ENCODE measurements at regions not wholly inside any gene's neighbourhood (a gene's known extent, or its start where the extent isn't known, plus 50 kb on each side); places are given as distances from the start of the nearest gene placed in this dataset.
"Not testable (repeated sequence)": the region's sequence is repeated elsewhere in the genome, so short reads cannot be mapped to it uniquely, and the experiment has no call there.

DNA sequence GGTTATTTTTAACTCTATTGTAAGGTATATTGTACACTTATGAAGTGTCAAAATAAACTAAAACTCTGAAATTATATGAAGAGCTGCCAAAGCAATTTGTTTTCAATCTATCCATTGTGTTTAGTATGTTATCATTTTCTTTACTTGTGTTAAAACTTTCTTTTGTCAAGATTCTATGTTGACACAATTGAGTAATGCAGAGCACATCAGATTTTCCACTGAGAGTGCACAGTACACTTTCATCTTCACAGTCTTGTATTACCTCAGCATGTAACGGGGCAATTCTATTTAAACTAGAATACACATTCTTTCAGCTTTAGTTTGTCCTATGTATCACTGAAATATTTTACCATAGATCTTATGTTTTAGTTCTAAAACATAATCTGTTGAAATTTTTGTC lies 304.4 kb upstream of the ZC3H15 start:
- H3K27me3 Mint-ChIP-seq (ENCODE audit: low read depth), result no peaks in the 10 kb centered on the region
- TF ChIP-seq, protein P1, sequence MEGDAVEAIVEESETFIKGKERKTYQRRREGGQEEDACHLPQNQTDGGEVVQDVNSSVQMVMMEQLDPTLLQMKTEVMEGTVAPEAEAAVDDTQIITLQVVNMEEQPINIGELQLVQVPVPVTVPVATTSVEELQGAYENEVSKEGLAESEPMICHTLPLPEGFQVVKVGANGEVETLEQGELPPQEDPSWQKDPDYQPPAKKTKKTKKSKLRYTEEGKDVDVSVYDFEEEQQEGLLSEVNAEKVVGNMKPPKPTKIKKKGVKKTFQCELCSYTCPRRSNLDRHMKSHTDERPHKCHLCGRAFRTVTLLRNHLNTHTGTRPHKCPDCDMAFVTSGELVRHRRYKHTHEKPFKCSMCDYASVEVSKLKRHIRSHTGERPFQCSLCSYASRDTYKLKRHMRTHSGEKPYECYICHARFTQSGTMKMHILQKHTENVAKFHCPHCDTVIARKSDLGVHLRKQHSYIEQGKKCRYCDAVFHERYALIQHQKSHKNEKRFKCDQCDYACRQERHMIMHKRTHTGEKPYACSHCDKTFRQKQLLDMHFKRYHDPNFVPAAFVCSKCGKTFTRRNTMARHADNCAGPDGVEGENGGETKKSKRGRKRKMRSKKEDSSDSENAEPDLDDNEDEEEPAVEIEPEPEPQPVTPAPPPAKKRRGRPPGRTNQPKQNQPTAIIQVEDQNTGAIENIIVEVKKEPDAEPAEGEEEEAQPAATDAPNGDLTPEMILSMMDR (IDR thresholded peaks at IDR 0.05; ENCODE audit: unreplicated experiment), result no peak
- no peak for DNase-seq (ENCODE audit: low spot score in 2 of 2, unreplicated experiment in 2 of 2)
- H3K9me3 Mint-ChIP-seq, result peaks cover under 1% of the 10 kb centered on the region
- H3K4me3 Mint-ChIP-seq, result no peak overlapping the region
- no peak overlapping the region for H3K27ac Mint-ChIP-seq
- peaks cover under 1% of the 10 kb centered on the region for H3K36me3 Mint-ChIP-seq
- H3K4me1 Mint-ChIP-seq, result no peaks in the 10 kb centered on the region

DNA sequence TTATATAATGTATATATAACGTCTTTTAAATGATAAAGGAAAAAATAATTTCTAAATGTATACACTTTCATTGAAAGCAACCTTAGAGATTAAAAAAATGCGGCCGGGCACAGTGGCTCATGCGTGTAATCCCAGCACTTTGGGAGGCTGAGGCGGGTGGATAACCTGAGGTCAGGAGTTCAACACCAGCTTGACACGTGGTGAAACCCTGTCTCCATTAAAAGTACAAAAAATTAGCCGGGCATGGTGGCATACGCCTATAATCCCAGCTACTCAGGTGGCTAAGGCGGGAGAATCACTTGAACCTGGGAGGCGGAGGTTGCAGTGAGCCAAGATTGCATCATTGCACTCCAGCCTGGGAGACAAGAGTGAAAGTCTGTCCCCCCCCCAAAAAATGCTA lies 303.7 kb upstream of the ZC3H15 start:
- H3K4me3 Mint-ChIP-seq; H3K9me3 Mint-ChIP-seq; DNase-seq (ENCODE audit: low spot score in 2 of 2, unreplicated experiment in 2 of 2); H3K36me3 Mint-ChIP-seq; H3K4me1 Mint-ChIP-seq; H3K27me3 Mint-ChIP-seq (ENCODE audit: low read depth); H3K27ac Mint-ChIP-seq: not testable (repeated sequence)

DNA sequence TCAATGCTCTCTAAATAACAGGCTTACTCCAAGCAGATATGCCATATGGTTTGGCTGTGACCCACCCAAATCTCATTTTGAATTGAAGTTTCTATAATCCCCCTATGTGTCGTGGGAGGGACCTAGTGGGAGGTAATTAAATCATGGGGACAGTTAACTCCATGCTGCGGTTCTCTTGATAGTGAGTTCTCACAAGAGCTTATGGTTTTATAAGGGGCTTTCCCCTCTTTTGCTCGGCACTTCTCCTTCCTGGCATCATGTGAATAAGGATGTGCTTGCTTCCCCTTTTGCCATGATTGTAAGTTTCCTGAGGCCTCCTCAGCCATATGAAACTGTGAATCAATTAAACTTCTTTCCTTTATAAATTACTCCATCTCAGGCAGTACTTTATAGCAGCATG lies 302.7 kb upstream of the ZC3H15 start:
- TF ChIP-seq, protein P1 (IDR thresholded peaks at IDR 0.05; ENCODE audit: unreplicated experiment), result no peak
- peaks cover 2% of the 10 kb centered on the region for H3K36me3 Mint-ChIP-seq
- H3K27ac Mint-ChIP-seq, result no peak overlapping the region
- peaks cover 10% of the 10 kb centered on the region for H3K9me3 Mint-ChIP-seq
- no peaks in the 10 kb centered on the region for H3K4me1 Mint-ChIP-seq
- no peak overlapping the region for H3K4me3 Mint-ChIP-seq
- DNase-seq (ENCODE audit: low spot score in 2 of 2, unreplicated experiment in 2 of 2), result no peak
- no peaks in the 10 kb centered on the region for H3K27me3 Mint-ChIP-seq (ENCODE audit: low read depth)

DNA sequence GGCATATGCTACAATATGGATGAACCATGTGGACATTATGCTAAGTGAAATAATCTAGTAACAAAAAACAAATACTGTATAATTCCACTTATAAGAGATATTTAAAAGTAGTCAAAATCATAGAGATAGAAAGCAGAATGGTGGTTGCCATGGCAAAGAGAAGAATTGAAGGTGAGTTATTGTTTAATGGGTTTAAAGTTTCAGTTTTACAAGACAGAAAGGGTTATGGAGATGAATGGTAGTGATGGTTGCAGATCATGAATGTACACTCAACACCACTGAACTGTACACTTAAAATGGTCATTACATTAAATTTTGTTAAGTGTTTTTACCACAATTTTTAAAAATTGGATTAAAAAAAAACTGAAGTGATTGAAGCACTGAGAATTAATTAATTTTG lies 298.2 kb upstream of the ZC3H15 start:
- Mint-ChIP-seq H3K4me3 (no peak overlapping the region), H3K4me1 (peaks cover 1% of the 10 kb centered on the region), H3K27ac (no peak overlapping the region), H3K9me3 (peaks cover 10% of the 10 kb centered on the region), H3K27me3 (ENCODE audit: low read depth) (no peaks in the 10 kb centered on the region), H3K36me3 (peaks cover 2% of the 10 kb centered on the region)
- TF ChIP-seq, protein P1 (IDR thresholded peaks at IDR 0.05; ENCODE audit: unreplicated experiment), result no peak
- no peak for DNase-seq (ENCODE audit: low spot score in 2 of 2, unreplicated experiment in 2 of 2)

DNA sequence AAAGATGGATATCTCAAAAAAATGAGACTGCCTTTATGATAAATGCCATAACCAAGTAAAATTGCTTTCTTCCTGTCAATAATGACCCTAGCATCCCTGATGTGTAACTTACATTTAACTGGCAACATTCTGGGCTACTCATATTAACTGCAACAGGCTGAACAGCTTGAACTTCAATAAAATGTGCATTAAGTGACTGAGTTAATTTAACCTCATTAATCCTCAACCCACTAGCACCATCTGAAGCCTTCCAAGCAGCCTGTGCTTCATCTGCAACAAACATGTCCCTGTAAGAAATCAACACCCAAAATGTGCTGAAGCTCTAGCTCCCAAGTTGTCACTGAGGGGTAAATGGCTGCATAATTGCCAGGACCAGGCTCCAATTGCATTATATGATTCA lies 296.2 kb upstream of the ZC3H15 start:
- TF ChIP-seq, protein P1 (IDR thresholded peaks at IDR 0.05; ENCODE audit: unreplicated experiment), result no peak
- no peaks in the 10 kb centered on the region for H3K27me3 Mint-ChIP-seq (ENCODE audit: low read depth)
- no peak overlapping the region for H3K4me3 Mint-ChIP-seq
- H3K36me3 Mint-ChIP-seq, result peaks cover 2% of the 10 kb centered on the region
- peaks cover 10% of the 10 kb centered on the region for H3K9me3 Mint-ChIP-seq
- no peak overlapping the region for H3K27ac Mint-ChIP-seq
- H3K4me1 Mint-ChIP-seq, result peaks cover 8% of the 10 kb centered on the region
- DNase-seq (ENCODE audit: low spot score in 2 of 2, unreplicated experiment in 2 of 2), result no peak

DNA sequence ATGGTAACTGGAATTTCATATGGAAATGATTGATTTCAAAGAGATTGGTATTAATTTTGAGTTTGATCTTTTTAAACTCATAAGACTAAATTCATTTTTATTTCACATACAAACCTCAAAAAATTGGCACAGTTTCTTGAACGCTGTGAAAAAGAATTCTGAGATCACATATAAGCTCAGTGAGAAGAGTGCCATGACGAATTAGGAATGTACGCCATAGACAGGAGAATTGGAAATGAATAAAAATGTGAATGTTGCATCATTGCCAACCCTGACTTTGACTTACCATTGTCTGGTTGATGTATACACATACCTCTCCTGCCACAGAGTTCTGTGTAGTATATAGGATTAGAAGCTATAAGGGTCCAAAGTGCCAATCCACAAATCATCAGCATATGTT lies 290.4 kb upstream of the ZC3H15 start:
- H3K27me3 Mint-ChIP-seq (ENCODE audit: low read depth), result no peaks in the 10 kb centered on the region

More for the DNA sequence above, 290.4 kb upstream of the ZC3H15 start:
- TF ChIP-seq, protein P1 (IDR thresholded peaks at IDR 0.05; ENCODE audit: unreplicated experiment), result no peak
- H3K36me3 Mint-ChIP-seq, result no peaks in the 10 kb centered on the region
- no peaks in the 10 kb centered on the region for H3K9me3 Mint-ChIP-seq
- H3K4me1 Mint-ChIP-seq, result peaks cover 8% of the 10 kb centered on the region
- DNase-seq (ENCODE audit: low spot score in 2 of 2, unreplicated experiment in 2 of 2), result no peak
- no peak overlapping the region for H3K4me3 Mint-ChIP-seq
- no peak overlapping the region for H3K27ac Mint-ChIP-seq

Data from mesothelial cell of epicardium (in vitro differentiated cells).